Activated CD4-positive, alpha-beta T cell treated with anti-CD3 and anti-CD28 coated beads, Interleukin-2, amount 50 U/mL, for 48 hours (primary cell): ENCODE measurements at regions not wholly inside any gene's neighbourhood (a gene's known extent, or its start where the extent isn't known, plus 50 kb on each side); places are given as distances from the start of the nearest gene placed in this dataset.

ENCODE experiments used
- DNase-seq, 2 experiments: peaks; one replicate each; pipeline ENCODE4 v3.0.0-alpha.2; 2020

DNA sequence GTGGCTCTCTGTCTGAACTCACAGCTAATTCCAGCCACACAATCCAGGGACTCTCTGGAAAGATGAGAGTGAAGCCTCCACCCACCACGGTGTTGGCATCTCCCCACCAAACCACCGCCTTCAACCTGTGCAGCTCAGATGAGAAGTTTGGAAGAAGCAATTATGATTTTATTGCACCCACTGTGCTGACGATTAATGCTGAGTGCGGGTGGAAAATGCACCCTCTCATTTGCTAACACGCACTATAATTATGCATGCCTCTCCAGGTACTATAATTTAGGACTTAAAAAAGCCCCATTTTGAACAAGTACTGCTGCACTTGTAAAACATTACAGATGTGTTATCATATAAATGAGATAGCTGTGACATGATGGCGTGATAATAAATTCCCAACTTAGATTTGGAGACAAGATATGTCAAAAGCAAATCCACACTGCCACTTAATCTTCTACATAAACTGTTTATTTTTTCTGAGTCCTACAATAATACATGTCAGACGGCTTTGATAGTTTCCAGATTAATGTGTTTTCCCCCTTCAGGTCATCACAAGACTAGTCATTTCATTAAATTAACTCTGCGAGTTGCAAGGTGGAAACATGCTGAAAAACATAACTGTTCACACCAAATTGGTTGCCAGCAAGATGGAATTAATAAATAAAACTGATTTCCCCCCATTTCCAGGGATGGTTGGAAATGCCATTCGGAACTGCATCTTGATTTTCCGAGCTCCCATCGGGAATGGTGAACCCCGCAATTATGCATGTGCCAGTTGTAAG, 466.5 kb upstream of the MAF start:
- no peak for DNase-seq

GRCh38 chr16:80065541-80065940, 465.0 kb upstream of the MAF start:
- no peak for DNase-seq

DNA sequence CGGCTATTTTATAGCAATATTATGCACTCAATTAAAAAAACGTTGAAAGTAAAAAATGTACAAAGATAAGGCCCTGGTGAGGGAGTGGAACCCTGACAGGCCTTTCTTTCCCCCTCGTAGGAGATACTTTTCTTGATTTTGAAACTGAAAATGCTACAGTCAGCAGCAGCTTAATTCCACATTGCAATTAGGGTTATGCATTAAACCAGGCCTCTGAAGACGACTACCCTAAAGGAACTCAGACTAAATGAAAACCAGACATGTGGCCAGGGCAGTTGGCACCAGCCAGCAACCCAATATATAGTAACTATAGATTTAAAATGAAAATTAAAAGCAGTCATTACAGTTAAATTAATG, 463.2 kb upstream of the MAF start:
- no peak for DNase-seq

DNA sequence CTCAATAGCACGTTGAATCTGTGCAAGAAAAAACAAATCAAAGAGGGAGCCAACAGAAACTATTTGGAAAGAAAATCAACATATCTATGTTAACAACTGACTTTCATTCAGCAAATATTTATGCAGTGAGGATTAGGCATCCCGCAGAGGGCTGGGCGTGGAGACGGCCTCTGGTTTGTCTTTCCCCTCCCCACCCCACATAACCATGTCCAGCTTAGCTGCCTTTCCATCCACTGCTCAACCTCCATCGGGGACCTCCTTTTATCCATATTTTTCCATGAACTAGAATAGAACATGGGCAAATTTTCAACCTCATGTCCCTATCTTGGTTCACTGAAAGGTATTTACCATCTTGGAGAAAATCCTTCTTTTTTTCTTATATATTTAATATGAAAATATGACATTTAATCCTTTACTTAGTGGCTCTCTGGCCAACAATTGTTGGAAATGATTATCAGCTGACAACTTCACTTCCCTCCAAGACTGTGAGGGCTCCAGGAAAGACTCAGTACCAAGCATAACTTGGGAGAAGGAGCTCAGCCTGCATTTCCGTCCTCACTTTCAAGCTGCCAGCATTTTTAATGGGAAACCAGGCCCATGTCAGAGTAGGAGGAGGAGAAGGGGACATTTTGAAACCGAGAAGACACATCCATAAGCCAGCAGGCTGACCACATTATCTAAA, 462.6 kb upstream of the MAF start:
- no peak for DNase-seq

- DNase-seq: no peak
These were observed 462.0 kb upstream of the MAF start for GRCh38 chr16:80062361-80063030.

GRCh38 chr16:80060470-80060869, 459.9 kb upstream of the MAF start:
- DNase-seq: no peak

DNA sequence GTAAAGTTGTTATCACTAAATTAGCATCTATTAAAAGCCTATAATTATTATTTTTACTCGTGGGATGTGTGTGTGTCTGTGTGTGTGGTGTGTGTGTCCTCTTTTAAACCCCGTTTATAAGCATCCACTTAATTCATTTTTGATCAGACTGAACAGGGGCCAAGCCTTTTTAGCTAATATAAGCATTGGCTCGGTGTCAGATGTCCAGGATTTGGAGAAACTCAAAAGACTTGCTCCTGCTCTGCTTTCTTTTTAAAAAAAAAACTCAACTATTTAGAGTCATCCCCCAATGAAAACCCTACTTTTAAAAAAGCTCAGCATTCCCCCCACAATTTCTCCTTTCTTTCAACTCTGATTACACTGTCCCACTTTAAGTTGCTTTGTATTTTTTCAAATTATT, 459.3 kb upstream of the MAF start:
- DNase-seq: no peak

GRCh38 chr16:80058214-80058613, 457.7 kb upstream of the MAF start:
- no peak for DNase-seq

DNA sequence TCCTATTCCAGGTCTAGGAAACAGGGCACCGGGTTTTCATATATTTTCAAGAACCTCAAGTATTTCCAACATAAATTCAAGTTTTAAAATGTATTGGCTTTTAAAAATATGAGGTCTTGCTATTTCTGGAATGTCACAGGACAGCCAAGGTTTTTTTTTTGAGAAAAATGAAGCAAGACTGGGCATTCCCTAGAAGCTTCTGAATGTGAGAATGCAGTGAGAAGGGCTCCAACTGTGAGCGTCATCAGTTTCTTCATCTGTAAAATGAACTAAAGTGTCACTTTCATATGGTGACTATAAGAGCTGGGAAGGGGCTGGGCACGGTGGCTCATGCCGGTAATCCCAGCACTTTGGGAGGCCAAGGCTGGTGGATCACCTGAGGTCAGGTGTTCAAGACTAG, 455.8 kb upstream of the MAF start:
- DNase-seq: no peak

- DNase-seq: no peak
These were observed 455.3 kb upstream of the MAF start for GRCh38 chr16:80055831-80056230.

DNA sequence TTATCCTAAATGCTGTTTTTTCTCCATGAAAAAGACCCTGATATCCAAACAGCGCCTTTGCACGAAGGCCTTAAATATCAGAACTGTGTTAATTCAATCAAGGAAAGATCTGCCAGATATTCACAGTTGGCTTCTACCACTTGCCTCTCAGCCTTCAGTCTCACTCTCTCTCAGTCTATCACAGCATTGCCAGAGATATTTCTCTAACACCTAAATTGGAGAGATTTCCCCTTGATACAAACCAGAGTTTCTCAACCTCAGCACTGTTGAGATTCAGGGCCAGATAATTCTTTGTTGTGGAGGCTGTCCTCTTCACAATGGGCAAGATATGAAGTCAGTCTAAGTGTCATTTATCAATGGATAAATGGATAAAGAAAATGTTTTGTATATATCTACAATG, 454.1 kb upstream of the MAF start:
- no peak for DNase-seq

DNA sequence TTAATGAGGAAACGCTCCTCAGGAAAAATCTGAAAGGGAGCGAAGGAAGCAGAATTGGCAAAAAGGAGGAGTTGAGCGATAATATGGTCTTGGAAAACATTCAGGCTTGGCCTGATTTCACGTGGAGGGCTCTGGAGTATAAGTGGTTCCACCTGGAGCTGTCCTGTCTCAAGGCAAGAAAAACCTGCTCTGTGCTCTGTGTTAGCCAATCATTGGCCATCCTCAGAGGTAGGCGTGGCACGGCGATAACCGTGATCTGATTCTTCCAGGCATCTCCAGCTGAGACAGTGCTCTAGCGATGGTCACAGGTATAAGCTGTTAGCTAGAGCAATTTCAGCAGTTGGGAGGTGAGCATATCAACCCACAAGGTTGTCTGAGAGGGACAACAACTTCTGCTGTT, 450.5 kb upstream of the MAF start:
- DNase-seq: no peak

DNA sequence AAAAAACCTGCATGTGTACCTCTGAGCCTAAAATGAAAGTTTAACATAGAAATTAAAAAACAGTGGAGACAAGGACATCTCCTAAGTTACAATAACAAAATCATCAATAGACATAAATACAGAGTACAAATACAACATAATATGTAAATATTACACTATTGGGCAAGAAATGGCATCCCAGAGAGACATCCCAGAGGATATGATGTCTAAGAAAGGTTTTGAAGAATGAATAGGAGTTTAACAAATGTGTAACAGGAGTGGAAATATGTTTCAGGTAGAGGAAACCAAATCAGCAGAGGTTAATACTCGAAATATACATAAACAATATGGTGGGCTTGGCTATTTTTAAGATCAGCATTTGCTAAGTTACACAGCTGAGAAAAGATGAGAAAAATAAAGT, 447.7 kb upstream of the MAF start:
- DNase-seq: no peak

DNA sequence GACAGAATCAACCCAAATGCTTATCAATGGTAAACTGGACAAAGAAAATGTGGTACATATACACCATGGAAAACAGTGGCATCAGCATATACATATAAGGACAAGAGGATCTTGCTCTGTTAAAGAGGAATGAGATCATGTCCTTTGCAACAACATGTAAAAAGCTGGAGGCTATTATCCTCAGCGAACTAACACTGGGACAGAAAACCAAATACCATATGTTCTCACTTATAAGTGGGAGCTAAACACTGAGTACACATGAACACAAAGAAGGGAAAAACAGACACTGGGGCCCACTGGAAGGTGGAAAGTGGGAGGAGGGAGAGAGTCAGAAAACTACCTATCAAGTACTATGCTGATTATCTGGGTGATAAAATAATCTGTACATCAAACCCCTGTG, 447.3 kb upstream of the MAF start:
- no peak for DNase-seq

DNA sequence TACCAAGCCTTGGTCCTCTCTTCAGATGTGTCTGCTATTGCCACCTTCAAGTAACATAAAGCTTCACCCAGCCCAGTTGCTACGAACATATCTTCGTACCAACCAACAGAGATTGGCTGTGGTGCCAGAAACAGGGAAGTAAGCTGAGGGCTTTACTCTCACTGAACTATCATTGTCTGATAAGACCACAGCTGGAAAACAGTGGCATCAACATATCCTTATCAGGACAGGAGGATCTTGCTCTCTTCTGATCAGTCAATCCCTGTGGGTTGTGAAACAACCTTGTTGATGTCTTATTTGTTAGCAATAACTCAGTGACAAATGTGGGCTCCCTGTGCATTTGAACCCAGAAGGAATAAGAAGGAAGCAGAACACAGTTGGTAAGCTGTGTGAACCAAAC, 446.3 kb upstream of the MAF start:
- no peak for DNase-seq

DNA sequence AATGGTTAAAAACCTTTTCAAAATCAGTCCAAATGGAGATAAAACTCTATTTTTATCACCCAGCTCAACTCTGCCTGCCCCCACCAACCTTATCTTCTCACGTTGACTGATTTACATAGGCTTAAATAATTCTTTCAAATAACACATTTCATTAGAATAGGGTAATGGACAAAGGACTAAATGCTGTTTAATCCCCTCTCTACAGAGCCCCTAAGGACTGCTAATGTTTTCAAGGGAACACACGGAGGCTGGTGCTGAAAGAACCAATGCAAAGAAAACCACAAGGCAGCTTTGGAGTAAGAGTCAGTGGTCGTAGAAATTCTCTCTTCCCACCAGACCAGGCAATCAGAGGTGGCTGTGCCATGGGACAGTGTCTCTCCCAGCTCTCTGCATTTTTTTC, 445.7 kb upstream of the MAF start:
- no peak for DNase-seq

- no peak for DNase-seq
These were observed 445.3 kb upstream of the MAF start for GRCh38 chr16:80045861-80046260.

DNA sequence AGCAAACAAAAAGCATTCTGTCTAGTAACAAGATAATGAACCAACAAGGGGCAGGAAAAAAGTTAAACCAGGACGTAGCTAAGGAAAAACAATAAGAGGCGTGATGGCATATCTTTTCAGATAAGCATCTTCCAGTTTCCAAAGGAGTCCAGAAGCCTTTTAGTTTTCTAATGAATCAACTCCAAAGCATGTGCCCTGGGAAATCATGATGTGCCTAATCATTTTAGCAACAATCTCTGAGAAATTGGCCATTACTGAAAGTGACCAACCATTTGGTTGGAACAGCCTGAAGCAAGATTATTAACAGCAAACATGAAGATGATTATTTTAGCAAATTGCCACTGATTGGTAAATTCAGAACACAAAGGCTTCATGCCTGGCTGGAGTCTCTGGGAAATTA, 440.9 kb upstream of the MAF start:
- DNase-seq: no peak

- no peak for DNase-seq
These were observed 440.3 kb upstream of the MAF start for GRCh38 chr16:80040814-80041213.

DNA sequence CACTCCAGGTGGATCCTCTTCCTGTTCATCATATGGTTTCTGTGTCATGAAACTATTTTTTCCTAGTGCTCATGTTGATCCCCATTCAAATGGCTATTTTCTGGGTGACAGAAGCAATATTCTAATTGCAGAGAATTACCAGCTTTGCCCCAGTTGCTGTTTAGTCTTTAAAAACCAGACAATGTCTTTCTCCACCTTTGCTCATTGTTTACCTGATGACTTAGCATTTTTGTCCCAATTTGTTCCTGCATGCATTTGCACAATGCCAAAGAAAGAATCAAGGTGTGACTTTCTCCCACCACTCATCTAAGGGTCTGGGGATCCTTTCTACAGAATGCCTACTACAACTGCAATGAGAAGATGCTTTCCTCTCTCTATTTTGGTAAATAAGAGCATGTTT, 439.9 kb upstream of the MAF start:
- no peak for DNase-seq

- DNase-seq: no peak
These were observed 439.2 kb upstream of the MAF start for GRCh38 chr16:80039777-80040176.

DNA sequence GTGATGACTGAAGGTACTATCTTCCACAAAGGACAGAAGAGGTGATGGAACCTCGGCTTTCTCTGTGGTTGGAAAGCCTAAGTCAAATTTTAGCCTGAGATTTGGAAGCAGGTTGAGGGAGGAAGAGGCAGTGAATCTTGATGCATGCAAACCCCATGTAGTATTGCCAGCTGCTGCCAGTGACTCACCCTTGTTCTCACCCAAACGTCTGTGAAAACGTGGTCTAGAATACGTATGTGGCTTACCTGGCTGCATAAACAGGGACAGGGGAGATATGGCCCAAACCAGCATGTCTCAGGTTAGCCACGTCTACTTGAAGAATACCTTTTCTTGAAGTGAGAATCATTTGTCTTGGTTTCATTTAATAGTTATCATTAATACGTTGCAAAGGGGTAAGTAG, 438.0 kb upstream of the MAF start:
- no peak for DNase-seq

GRCh38 chr16:80034948-80035663, 434.6 kb upstream of the MAF start:
- no peak for DNase-seq

DNA sequence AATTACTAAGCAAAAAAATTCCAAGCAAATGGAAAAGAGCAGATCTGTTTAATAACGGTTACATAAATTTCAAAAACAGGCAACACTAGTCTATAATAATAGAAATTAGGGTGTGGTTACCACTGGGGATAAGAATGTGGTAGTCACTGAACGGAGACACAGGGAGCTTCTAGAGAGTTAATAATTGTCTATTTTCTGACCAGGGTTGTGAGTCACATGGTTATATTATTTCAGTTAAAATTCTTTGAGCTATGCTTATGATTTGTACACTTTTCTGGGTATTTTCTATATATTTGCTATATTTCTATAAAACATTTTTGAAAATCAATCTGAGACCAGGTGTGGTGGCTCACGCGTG, 433.9 kb upstream of the MAF start:
- DNase-seq: no peak
